Stimulated activated memory B cell treated with anti-CD40 and anti-IgM and Interleukin-4, amounts not matched to agents 10 μg/mL and 1 μg/mL and 100 μg/mL, for 72 hours (primary cell): ENCODE measurements at regions not wholly inside any gene's neighbourhood (a gene's known extent, or its start where the extent isn't known, plus 50 kb on each side); places are given as distances from the start of the nearest gene placed in this dataset.

ENCODE experiments used
- ATAC-seq: fragments of 150-1000 bp; cut with Tn5 transposase; 2 replicates; pipeline ENCODE4 v1.10.0; 2021
- H3K27ac Mint-ChIP-seq: one replicate; pipeline ENCODE4 v1.8.0; 2022; ENCODE audit warnings: mild to moderate bottlenecking, mixed read lengths
- H3K27me3 Mint-ChIP-seq: one replicate; pipeline ENCODE4 v1.8.0; 2022; ENCODE audit warnings: mixed read lengths
- H3K36me3 Mint-ChIP-seq: one replicate; pipeline ENCODE4 v1.8.0; 2022; ENCODE audit warnings: mixed read lengths
- H3K4me1 Mint-ChIP-seq: one replicate; pipeline ENCODE4 v1.8.0; 2022; ENCODE audit warnings: mixed read lengths
- H3K4me3 Mint-ChIP-seq: one replicate; pipeline ENCODE4 v1.8.0; 2022; ENCODE audit warnings: mild to moderate bottlenecking, moderate library complexity, mixed read lengths
- H3K9me3 Mint-ChIP-seq: one replicate; pipeline ENCODE4 v1.8.0; 2022; ENCODE audit warnings: mixed read lengths

DNA sequence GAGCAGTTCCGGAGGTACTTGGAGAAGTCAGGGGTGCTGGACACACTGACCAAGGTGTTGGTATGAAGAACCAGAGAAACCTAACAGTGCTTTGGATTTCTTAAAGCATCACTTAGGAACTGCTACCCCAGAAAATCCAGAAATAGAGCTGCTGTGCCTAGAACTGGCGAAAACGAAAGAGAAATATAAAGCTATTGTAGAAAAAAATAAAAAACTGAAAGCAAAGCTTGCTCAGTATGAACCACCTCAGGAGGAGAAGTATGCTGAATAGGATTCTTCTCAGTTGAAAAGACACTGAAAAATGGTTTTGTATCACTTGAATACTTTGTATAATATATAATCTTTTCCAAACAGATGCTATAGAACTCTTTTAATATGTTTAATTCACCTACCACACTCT lies 106.3 kb upstream of the PMFBP1 start:
- no peaks in the 10 kb centered on the region for H3K27me3 Mint-ChIP-seq
- H3K36me3 Mint-ChIP-seq, result no peaks in the 10 kb centered on the region
- no peaks in the 10 kb centered on the region for H3K4me1 Mint-ChIP-seq
- H3K4me3 Mint-ChIP-seq, result no peak overlapping the region
- H3K9me3 Mint-ChIP-seq, result no peaks in the 10 kb centered on the region
- no peak overlapping the region for H3K27ac Mint-ChIP-seq
- ATAC-seq, result no peak

DNA sequence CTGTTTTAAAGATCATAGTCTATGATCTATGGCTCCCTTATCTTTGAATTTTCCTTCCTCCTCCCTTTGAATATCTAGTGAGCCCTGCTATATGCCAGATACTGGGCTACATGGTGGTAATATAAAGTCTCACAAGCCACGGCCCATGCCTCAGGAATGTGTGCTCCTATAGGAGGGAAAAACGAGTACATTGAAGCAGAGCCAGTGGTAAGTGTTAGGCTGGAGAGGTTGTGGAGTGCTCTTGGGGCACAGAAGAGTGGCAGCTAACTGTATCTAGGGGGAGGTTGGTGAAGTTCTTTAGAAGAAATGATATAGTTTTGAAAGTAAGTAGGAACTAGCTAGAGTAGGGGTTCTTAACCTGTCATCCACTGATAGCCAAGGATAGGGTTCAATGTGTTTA lies 105.8 kb upstream of the PMFBP1 start:
- no peaks in the 10 kb centered on the region for H3K9me3 Mint-ChIP-seq
- no peak overlapping the region for H3K4me3 Mint-ChIP-seq
- H3K27me3 Mint-ChIP-seq, result no peaks in the 10 kb centered on the region
- no peaks in the 10 kb centered on the region for H3K36me3 Mint-ChIP-seq
- H3K27ac Mint-ChIP-seq, result no peak overlapping the region
- H3K4me1 Mint-ChIP-seq, result no peaks in the 10 kb centered on the region
- no peak for ATAC-seq

DNA sequence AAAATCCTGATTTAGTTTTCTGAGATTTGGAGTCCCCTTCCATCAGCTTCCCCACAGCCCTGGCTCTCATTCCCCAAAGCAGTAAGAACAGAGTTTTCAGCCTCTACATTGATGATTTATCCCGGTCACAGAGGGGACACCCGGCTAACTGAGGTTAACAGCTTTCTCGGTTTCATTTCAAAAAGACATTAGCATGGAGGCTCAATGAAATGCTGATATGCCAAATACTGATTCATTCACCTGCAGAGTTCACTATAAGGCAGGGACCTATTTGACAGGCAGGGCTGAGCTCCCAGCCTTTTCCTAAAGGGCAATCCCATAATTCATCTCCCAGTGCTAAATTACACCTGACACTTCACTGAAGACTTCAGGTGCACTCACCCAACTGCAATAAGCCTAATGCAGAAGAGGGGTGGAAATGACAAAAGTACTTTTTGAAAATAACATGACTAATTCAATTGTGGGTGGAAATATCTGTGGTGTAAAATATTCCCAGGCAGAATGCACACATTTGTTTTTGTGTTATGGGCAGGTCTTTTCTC lies 99.8 kb upstream of the PMFBP1 start:
- Mint-ChIP-seq H3K36me3 (peaks cover 12% of the 10 kb centered on the region), H3K9me3 (peaks cover 4% of the 10 kb centered on the region), H3K4me3 (no peak overlapping the region), H3K27ac (no peak overlapping the region), H3K4me1 (no peaks in the 10 kb centered on the region), H3K27me3 (no peaks in the 10 kb centered on the region)
- ATAC-seq, result no peak

DNA sequence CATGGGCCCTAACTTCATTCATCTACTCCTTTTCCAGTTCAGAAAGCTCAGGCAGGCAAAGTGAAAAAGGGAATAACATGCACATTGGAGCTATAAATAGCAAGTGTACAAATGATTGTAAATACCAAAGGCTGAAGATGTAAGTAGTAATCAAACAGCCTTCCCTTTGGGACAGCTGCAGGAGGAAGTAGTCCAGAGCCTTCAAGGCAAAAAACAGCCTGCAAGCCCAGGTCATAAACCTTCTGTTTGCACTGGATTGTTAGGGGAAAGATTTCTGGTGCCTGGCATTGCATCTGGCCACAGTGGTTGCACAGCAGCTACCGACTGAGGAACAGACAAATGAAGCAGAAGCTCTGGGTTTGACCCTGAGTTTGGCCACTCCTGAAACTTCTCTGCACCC lies 98.6 kb upstream of the PMFBP1 start:
- Mint-ChIP-seq H3K4me1 (no peaks in the 10 kb centered on the region), H3K27ac (no peak overlapping the region), H3K4me3 (no peak overlapping the region), H3K36me3 (peaks cover 12% of the 10 kb centered on the region), H3K9me3 (peaks cover 4% of the 10 kb centered on the region), H3K27me3 (no peaks in the 10 kb centered on the region)
- no peak for ATAC-seq

DNA sequence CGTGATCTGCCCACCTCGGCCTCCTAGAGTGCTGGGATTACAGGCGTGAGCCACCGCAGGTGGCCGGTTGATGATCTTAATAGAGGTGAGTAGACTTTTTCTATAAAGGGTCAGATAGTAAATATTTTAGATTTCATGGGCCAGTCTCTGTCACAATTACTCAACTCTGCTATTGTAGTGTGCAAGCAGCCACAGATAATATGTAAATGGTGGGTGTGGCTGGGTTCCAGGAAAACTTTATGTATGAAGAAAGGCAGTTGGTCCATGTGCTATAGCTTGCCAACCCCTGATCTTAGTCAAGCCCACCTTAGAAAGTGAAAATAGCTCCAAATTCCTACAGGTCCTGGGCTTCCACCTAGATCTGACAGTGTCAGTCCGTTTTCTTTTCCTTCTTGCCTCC lies 94.9 kb upstream of the PMFBP1 start:
- Mint-ChIP-seq H3K4me1 (no peaks in the 10 kb centered on the region), H3K27me3 (no peaks in the 10 kb centered on the region), H3K9me3 (peaks cover 4% of the 10 kb centered on the region), H3K27ac (no peak overlapping the region), H3K36me3 (peaks cover 12% of the 10 kb centered on the region), H3K4me3 (no peak overlapping the region)
- ATAC-seq, result no peak

DNA sequence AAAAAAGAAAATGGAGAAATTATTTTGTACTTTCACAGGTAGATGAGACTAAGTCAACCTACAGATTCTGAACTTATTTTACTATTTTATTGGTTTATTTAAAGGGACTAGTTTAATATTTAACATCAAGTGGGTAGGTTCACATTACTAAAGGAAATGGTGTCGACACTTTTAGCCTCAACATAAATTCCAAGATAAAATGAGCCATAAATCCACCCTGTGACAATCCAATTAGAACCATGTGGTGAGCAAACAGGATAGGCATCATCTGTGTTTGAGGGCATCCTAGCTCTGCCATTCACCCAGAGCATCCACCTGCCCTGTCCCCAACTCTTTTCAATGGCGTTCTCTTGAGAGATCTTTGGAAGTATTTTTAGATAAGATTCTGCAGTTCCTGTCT lies 92.8 kb upstream of the PMFBP1 start:
- Mint-ChIP-seq H3K4me1 (no peaks in the 10 kb centered on the region), H3K27me3 (no peaks in the 10 kb centered on the region), H3K27ac (no peak overlapping the region), H3K9me3 (peaks cover 4% of the 10 kb centered on the region), H3K36me3 (peaks cover 12% of the 10 kb centered on the region), H3K4me3 (no peak overlapping the region)
- no peak for ATAC-seq

DNA sequence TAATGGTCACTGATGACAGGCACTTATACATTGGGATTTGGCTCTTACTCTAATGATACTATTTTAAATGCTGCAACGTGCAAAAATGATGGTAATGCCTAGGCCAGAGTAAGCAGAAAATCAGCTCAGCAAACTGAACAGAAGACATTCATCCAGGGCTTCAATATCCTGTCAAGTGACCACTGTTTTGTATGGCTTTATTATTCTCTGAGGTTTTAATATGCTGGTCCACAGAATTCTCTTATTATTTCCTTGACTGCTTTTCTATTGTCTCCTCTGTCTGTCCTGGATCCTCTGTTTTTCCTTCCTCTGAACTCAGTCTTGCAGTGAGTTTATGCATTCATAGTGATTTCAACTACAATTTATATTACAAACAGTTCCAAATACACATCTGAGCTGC lies 90.8 kb upstream of the PMFBP1 start:
- ATAC-seq, result no peak
- no peak overlapping the region for H3K27ac Mint-ChIP-seq
- H3K4me1 Mint-ChIP-seq, result no peaks in the 10 kb centered on the region
- no peaks in the 10 kb centered on the region for H3K27me3 Mint-ChIP-seq
- no peaks in the 10 kb centered on the region for H3K36me3 Mint-ChIP-seq
- no peak overlapping the region for H3K4me3 Mint-ChIP-seq
- no peaks in the 10 kb centered on the region for H3K9me3 Mint-ChIP-seq

DNA sequence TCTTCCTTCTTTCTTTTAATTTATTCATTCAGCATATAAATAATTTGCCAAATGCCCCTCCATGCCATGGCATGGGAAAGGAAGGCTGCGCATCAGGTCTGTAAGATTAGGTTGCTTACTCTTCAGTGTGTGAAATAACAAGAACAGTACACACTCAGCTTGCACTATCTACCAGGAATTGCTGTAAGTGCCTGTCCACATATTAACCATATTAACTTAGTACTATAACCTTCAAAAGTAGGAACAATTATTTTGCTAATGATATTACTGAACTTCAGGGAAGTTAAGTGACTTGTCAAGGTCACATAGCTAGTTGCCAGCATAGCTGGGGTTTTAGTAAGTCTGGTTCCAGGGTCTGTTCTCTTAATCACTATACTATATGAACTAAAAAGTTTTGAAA lies 89.2 kb upstream of the PMFBP1 start:
- H3K36me3 Mint-ChIP-seq, result no peaks in the 10 kb centered on the region
- H3K27me3 Mint-ChIP-seq, result no peaks in the 10 kb centered on the region
- H3K27ac Mint-ChIP-seq, result no peak overlapping the region
- no peak for ATAC-seq
- no peaks in the 10 kb centered on the region for H3K9me3 Mint-ChIP-seq
- H3K4me3 Mint-ChIP-seq, result no peak overlapping the region
- no peaks in the 10 kb centered on the region for H3K4me1 Mint-ChIP-seq

DNA sequence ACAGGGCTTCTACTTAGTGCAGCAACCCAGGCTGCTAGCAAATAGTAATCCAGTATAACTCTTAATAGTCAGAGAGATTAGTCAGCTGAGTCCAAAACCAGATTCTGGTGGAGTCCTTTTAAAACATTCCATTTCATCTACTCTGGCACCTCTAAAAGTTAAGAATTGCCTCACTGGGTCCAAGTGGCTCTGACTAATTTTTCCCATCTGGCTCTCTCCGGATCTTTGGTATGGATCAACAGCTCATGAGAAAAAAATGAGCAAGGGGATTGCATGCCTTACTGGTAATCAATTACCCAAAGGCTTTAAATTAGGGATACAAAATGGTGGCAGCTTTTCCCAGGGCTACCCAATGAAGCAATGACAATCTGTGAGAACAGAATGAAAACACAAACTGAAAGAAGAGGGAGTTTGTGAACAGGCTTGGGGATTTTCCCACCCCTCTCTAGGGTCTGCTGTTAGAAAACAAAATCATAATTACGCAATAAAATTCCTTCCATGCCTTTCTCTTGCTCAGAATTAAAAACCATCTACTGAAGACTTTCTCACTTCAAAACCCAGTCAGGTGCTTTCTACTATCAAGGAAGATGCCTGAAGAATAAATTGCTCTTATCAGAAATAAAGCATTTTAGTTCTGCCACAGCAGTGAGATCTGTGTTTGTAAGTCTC lies 84.6 kb upstream of the PMFBP1 start:
- Mint-ChIP-seq H3K4me1 (no peaks in the 10 kb centered on the region), H3K9me3 (no peaks in the 10 kb centered on the region), H3K36me3 (no peaks in the 10 kb centered on the region), H3K4me3 (no peak overlapping the region), H3K27me3 (no peaks in the 10 kb centered on the region), H3K27ac (no peak overlapping the region)
- ATAC-seq, result no peak

DNA sequence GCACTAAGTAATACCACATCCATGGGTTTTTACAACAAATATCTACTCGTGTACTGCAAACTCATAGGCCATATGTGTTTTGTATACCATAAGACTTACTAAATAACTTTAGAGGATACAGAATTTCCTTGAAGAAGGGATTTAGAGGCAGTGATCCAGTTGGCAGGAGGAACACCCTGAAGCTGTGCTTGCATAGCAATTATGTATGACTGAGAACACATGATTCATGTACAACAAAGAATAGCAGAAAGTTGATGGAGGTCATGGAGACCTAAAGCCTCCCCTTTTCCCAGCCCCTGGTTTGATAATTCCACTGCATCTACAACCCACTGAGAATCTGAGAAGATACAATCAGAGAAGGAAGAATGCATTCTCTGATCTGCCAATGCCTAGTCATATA lies 83.8 kb upstream of the PMFBP1 start:
- Mint-ChIP-seq H3K36me3 (no peaks in the 10 kb centered on the region), H3K4me3 (no peak overlapping the region), H3K9me3 (no peaks in the 10 kb centered on the region), H3K4me1 (no peaks in the 10 kb centered on the region), H3K27me3 (no peaks in the 10 kb centered on the region), H3K27ac (no peak overlapping the region)
- ATAC-seq, result no peak

DNA sequence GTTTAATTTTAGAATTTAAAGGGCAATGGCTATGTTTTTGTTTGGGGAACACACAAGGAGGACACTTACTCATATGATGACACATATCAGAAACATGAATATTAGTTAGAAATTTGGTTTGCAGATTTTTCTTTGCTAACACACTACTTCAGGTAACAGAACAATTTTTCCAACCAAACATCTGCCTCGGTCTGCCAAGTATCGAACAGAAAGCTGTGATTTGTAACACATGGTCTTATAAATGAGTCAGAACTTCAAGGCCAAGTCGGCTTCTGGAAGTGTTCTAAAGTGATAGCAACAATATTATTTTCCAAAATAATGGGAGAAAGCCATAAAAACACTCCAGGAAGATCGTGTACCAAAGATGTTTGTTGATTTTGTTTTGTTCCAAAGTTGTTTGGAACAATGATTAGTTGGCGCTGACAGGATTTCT lies 75.9 kb upstream of the PMFBP1 start:
- H3K4me1 Mint-ChIP-seq, result no peaks in the 10 kb centered on the region
- no peak overlapping the region for H3K4me3 Mint-ChIP-seq
- ATAC-seq, result no peak
- H3K27me3 Mint-ChIP-seq, result no peaks in the 10 kb centered on the region
- H3K27ac Mint-ChIP-seq, result no peak overlapping the region
- H3K9me3 Mint-ChIP-seq, result no peaks in the 10 kb centered on the region
- no peaks in the 10 kb centered on the region for H3K36me3 Mint-ChIP-seq

DNA sequence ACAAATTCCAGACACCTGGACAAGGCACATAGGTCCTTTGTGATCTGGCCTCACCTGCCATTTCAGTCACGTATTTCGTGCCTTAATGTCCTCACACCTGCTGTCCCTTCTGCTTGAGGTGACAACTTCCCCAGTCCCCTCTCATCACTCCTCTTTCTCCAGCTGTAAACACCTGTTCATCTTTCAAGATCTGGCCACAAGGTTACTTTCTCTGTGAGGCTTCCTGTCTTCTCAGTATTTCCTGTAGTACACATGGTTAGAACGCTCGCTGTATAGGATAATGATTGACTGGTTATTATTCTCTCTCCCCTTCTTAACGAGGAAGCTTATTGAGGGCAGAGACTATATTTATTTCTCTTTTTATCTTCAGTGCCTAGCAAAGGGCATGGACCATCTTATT lies 74.5 kb upstream of the PMFBP1 start:
- Mint-ChIP-seq H3K4me3 (no peak overlapping the region), H3K27me3 (no peaks in the 10 kb centered on the region), H3K9me3 (no peaks in the 10 kb centered on the region), H3K4me1 (no peaks in the 10 kb centered on the region), H3K27ac (no peak overlapping the region), H3K36me3 (no peaks in the 10 kb centered on the region)
- ATAC-seq, result no peak

DNA sequence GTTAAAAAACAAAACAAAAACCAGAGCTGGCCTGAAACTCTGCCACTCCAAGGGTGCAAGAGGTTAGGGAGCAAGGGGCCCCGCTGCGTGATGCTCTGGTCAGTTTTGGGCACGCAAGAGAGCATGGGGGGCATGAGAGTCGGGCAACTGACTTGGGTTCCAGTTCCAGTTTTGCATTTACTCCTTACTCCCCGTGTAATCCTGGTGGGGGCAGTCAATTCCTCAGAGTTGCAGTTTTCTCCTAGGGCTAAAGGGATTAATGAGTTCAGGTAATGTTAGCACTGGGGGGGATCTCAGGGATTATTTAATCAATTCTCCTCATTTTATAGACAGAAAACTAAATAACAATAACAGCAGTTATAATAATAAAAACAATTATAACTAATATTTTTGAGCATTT lies 72.9 kb upstream of the PMFBP1 start:
- Mint-ChIP-seq H3K4me1 (no peaks in the 10 kb centered on the region), H3K9me3 (no peaks in the 10 kb centered on the region), H3K36me3 (no peaks in the 10 kb centered on the region), H3K27ac (no peak overlapping the region), H3K27me3 (no peaks in the 10 kb centered on the region), H3K4me3 (no peak overlapping the region)
- ATAC-seq, result no peak

DNA sequence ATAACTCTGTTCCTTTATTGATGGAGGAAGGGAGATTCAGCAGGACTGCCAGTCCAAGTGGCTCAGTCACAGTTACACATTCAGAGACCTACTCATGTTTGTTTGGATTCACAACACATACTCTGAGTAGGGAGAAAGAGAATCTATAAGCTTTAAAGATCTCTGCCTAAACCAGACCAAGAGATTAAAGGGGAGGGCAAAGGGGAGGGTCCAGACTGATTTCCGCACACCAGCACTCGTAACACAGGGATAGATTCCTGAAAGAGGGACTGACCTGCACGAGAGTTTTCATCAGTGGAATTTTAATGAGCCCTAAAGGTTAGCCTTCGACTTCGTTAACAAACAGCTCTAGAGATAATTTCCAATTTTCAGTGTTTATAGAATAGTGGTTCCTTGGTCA lies 71.7 kb upstream of the PMFBP1 start:
- H3K4me3 Mint-ChIP-seq, result no peak overlapping the region
- H3K4me1 Mint-ChIP-seq, result no peaks in the 10 kb centered on the region
- no peaks in the 10 kb centered on the region for H3K27me3 Mint-ChIP-seq
- no peaks in the 10 kb centered on the region for H3K9me3 Mint-ChIP-seq
- no peak for ATAC-seq
- no peak overlapping the region for H3K27ac Mint-ChIP-seq
- no peaks in the 10 kb centered on the region for H3K36me3 Mint-ChIP-seq

DNA sequence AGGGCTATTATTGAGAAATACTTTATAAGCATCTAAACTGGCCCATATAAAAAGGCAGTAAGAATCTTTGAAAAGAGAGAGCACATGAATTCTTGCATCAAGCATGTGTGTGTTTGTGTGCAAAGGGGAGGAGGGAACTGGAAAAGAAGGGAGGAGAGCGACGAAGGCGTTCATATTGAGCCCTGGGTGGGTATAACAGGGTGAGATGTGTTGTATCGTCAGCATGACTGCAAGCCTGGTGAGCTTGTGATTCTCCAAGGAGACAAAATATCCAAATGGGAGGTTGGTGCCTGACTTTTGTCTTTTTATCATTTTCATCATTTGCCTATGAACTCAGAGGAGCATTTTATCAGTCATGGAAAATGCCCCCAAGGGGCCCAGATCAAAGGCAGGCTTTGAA lies 70.8 kb upstream of the PMFBP1 start:
- Mint-ChIP-seq H3K9me3 (no peaks in the 10 kb centered on the region), H3K36me3 (no peaks in the 10 kb centered on the region), H3K27ac (no peak overlapping the region), H3K4me3 (no peak overlapping the region), H3K4me1 (no peaks in the 10 kb centered on the region), H3K27me3 (no peaks in the 10 kb centered on the region)
- ATAC-seq, result no peak

DNA sequence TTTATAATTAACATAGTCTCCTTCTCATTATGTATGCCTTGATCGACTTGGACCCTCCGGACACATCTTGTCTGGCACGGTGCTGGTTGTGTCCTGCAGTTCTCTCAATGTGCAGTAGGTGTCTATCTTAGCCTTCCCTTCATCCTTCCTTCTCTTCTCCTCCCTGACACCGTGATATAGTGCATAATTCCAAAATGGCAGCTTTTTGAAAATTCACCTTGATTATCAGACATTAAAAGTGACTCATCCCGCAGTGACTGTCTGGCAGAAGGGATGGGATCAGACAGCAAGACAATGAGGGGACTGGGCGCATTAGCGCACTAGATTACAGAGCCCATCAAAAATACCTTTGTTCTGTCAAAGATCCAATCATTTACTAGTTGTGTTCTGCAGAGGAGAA lies 70.0 kb upstream of the PMFBP1 start:
- Mint-ChIP-seq H3K9me3 (no peaks in the 10 kb centered on the region), H3K36me3 (no peaks in the 10 kb centered on the region), H3K4me1 (no peaks in the 10 kb centered on the region), H3K4me3 (no peak overlapping the region), H3K27me3 (no peaks in the 10 kb centered on the region), H3K27ac (no peak overlapping the region)
- ATAC-seq, result no peak

DNA sequence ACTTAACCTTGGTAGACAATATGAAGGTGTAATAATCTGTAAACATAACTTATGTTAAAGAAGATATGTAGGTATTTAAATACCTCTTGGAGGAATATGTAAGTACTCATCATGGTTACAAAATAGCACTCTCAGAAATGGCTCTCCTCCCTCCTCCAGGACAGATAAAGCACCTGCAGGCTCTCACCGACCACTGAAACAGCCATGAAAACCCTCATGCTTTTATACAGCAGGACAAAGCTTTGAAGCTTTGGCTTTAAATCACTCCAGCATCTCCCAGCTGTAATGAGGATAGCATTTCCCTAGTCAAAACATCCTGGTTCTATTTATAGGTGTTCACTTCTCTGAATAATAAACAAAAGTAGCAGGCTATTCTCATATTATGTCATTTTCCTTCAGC lies 69.1 kb upstream of the PMFBP1 start:
- H3K36me3 Mint-ChIP-seq, result peaks cover 1% of the 10 kb centered on the region

More for the DNA sequence above, 69.1 kb upstream of the PMFBP1 start:
- no peak overlapping the region for H3K27ac Mint-ChIP-seq
- no peak overlapping the region for H3K4me3 Mint-ChIP-seq
- ATAC-seq, result no peak
- no peaks in the 10 kb centered on the region for H3K9me3 Mint-ChIP-seq
- H3K27me3 Mint-ChIP-seq, result no peaks in the 10 kb centered on the region
- no peaks in the 10 kb centered on the region for H3K4me1 Mint-ChIP-seq
